H1 (cell line): ENCODE measurements at regions not wholly inside any gene's neighbourhood (a gene's known extent, or its start where the extent isn't known, plus 50 kb on each side); places are given as distances from the start of the nearest gene placed in this dataset.

ENCODE experiments used
- CREB1 ChIP-seq: IDR thresholded peaks from 2 replicates; pipeline ENCODE4 v1.6.1; 2012; ENCODE audit warnings: inconsistent platforms
- E2F6 ChIP-seq: IDR thresholded peaks from 2 replicates; pipeline ENCODE4 v1.6.1; 2012; ENCODE audit warnings: inconsistent platforms

GRCh38 chrX:45749375-45749774, 548.7 kb upstream of the DIPK2B start (continued):
- TF ChIP-seq E2F6: no peak
- TF ChIP-seq CREB1: no peak
